ACC112 (cell line): ENCODE measurements at regions not wholly inside any gene's neighbourhood (a gene's known extent, or its start where the extent isn't known, plus 50 kb on each side); places are given as distances from the start of the nearest gene placed in this dataset.
"Not testable (repeated sequence)": the region's sequence is repeated elsewhere in the genome, so short reads cannot be mapped to it uniquely, and the experiment has no call there.

Source experiments
- H2AFZ ChIP-seq: fragments of 200-600 bp; sonication (generic); one replicate; pipeline ENCODE4 v1.6.0; 2017; ENCODE audit warnings: antibody characterized with exemption, low read length; ENCODE audit not compliant: unreplicated experiment
- H3K27ac ChIP-seq: fragments of 200-600 bp; sonication (generic); 2 replicates; pipeline ENCODE4 v1.5.1; 2014; ENCODE audit warnings: low read depth, mild to moderate bottlenecking, antibody characterized with exemption, low read length, moderate library complexity
- H3K27me3 ChIP-seq: fragments of 200-600 bp; sonication (generic); 2 replicates; pipeline ENCODE4 v1.6.1; 2014; ENCODE audit warnings: mild to moderate bottlenecking, antibody characterized with exemption, low read length, moderate library complexity, mixed read lengths; ENCODE audit not compliant: insufficient read depth
- H3K36me3 ChIP-seq: fragments of 200-600 bp; sonication (generic); 2 replicates; pipeline ENCODE4 v1.6.1; 2016; ENCODE audit warnings: mild to moderate bottlenecking, antibody characterized with exemption, low read length, moderate library complexity, mixed read lengths; ENCODE audit not compliant: insufficient read depth
- H3K4me1 ChIP-seq: fragments of 200-600 bp; sonication (generic); one replicate; pipeline ENCODE4 v1.6.1; 2016; ENCODE audit warnings: low read length, mixed read lengths; ENCODE audit not compliant: insufficient read depth, unreplicated experiment, control insufficient read depth
- H3K4me3 ChIP-seq: fragments of 200-600 bp; sonication (generic); 2 replicates; pipeline ENCODE4 v1.5.1; 2014; ENCODE audit warnings: mild to moderate bottlenecking, low read depth, low read length
- H3K79me2 ChIP-seq: fragments of 200-600 bp; sonication (generic); one replicate; pipeline ENCODE4 v1.6.0; 2016; ENCODE audit warnings: low read length; ENCODE audit not compliant: control insufficient read depth, unreplicated experiment, insufficient read depth

DNA sequence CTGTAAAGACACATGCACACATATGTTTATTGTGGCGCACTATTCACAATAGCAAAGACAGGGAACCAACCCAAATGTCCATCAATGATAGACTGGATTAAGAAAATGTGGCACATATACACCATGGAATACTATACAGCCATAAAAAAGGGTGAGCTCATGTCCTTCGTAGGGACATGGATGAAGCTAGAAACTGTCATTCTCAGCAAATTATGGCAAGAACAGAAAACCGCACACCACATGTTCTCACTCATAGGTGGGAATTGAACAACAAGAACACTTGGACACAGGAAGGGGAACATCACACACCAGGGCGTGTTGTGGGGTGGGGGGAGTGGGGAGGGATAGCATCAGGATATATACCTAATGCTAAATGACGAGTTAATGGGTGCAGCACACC is 304.9 kb upstream of the NRSN1 start:
- H2AFZ ChIP-seq, H3K4me1 ChIP-seq, H3K4me3 ChIP-seq, H3K27ac ChIP-seq, H3K27me3 ChIP-seq, H3K36me3 ChIP-seq, H3K79me2 ChIP-seq: not testable (repeated sequence)

GRCh38 chr6:23823421-23823820 is 302.6 kb upstream of the NRSN1 start:
- Histone ChIP-seq H3K4me3 (no peak overlapping the region), H2AFZ (no peak overlapping the region), H3K36me3 (no peaks in the 10 kb centered on the region), H3K4me1 (no peaks in the 10 kb centered on the region), H3K79me2 (no peaks in the 10 kb centered on the region), H3K27me3 (no peaks in the 10 kb centered on the region), H3K27ac (no peak overlapping the region)

DNA sequence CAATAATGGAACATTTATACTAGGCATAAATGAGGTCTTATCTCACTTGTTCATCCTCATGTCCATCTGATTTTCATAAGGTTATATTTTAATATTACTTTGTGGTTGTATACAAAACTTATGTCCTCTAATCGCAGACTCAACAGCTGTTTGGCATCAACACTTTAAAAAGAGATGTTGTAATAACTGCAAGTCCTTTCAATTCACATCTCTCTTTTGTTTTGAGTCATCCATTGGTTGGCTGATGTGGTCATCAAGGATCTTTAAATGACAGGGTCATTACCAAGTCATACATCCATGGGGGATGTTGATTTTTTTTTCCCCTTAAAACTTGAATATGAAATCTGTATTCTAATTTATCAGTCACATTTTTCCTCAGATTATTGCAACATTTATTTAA is 299.4 kb upstream of the NRSN1 start:
- Histone ChIP-seq H2AFZ (no peak overlapping the region), H3K27me3 (no peaks in the 10 kb centered on the region), H3K4me1 (no peaks in the 10 kb centered on the region), H3K79me2 (no peaks in the 10 kb centered on the region), H3K4me3 (no peak overlapping the region), H3K27ac (no peak overlapping the region), H3K36me3 (no peaks in the 10 kb centered on the region)

DNA sequence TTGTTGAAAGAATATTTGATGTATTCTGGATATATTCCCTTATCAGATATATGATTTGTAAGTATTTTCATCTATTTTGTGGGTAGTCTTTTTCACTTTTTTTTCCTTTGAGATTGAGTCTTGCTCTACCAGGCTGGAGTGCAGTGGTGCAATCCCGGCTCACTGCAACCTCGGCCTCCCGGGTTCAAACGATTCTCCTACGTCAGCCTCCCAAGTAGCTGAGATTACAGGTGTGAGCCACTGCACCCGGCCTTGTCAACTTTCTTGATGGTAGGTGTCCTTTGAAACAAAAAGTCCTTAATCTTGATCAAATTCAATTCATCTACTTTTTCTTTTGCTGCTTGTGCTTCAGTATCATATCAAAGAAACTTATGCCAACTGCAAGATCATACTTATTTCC is 297.2 kb upstream of the NRSN1 start:
- no peaks in the 10 kb centered on the region for H3K4me1 ChIP-seq
- no peak overlapping the region for H3K4me3 ChIP-seq
- H3K27me3 ChIP-seq: no peaks in the 10 kb centered on the region
- no peaks in the 10 kb centered on the region for H3K79me2 ChIP-seq
- no peak overlapping the region for H2AFZ ChIP-seq
- H3K36me3 ChIP-seq: no peaks in the 10 kb centered on the region
- H3K27ac ChIP-seq: no peak overlapping the region

DNA sequence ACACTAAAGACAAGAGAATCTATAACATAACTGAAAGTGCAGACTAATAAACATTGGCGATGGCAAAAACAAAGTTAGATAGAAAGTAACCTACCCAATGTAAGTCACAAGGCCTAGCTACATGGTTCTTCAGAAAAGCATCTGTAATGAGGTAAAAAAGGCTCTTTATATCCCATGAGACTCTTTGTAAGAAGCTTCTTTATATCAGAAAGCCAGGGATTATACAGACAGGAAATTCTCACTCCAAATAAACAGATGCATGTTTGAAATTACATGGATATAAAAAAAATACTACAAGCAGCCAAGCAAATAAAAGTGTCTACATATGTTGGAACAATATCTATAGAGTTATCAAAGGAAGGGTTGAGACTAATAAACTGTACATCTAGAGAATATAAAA is 284.9 kb upstream of the NRSN1 start:
- Histone ChIP-seq H3K4me1 (no peaks in the 10 kb centered on the region), H3K27me3 (no peaks in the 10 kb centered on the region), H3K36me3 (no peaks in the 10 kb centered on the region), H3K79me2 (no peaks in the 10 kb centered on the region), H3K27ac (no peak overlapping the region), H2AFZ (no peak overlapping the region), H3K4me3 (no peak overlapping the region)

- Histone ChIP-seq H3K4me1 (no peaks in the 10 kb centered on the region), H3K36me3 (no peaks in the 10 kb centered on the region), H3K4me3 (no peak overlapping the region), H2AFZ (no peak overlapping the region), H3K27me3 (no peaks in the 10 kb centered on the region), H3K79me2 (no peaks in the 10 kb centered on the region), H3K27ac (no peak overlapping the region)
Observed at GRCh38 chr6:23842760-23843159, 283.3 kb upstream of the NRSN1 start.

DNA sequence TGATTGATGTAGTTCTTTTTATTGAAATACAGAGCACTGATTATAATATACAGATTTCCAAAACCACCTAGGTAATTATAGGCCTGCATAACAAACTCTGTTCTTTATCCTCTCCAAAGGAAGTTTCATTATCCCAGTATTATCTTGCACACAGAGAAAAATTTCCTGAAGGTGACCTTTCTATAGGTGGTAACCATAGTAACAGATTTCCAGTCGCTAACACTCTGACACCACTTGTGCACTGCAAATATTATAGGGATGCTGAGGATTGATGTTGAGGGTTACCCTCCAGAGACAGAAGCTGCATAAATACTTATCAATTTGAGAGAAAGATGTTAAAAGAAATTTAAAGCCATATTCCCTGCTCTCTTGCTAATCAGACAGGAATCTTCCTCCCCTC is 274.5 kb upstream of the NRSN1 start:
- Histone ChIP-seq H3K4me1 (no peaks in the 10 kb centered on the region), H3K36me3 (no peaks in the 10 kb centered on the region), H3K4me3 (no peak overlapping the region), H3K27me3 (no peaks in the 10 kb centered on the region), H3K79me2 (no peaks in the 10 kb centered on the region), H2AFZ (no peak overlapping the region), H3K27ac (no peak overlapping the region)

GRCh38 chr6:23853566-23854133 is 272.4 kb upstream of the NRSN1 start:
- H3K27me3 ChIP-seq, H2AFZ ChIP-seq, H3K36me3 ChIP-seq, H3K79me2 ChIP-seq, H3K4me3 ChIP-seq, H3K4me1 ChIP-seq, H3K27ac ChIP-seq: not testable (repeated sequence)

GRCh38 chr6:23854154-23854553 is 271.9 kb upstream of the NRSN1 start:
- not testable (repeated sequence) for H3K4me1 ChIP-seq, H3K36me3 ChIP-seq, H3K27me3 ChIP-seq, H3K4me3 ChIP-seq, H2AFZ ChIP-seq, H3K27ac ChIP-seq, H3K79me2 ChIP-seq

DNA sequence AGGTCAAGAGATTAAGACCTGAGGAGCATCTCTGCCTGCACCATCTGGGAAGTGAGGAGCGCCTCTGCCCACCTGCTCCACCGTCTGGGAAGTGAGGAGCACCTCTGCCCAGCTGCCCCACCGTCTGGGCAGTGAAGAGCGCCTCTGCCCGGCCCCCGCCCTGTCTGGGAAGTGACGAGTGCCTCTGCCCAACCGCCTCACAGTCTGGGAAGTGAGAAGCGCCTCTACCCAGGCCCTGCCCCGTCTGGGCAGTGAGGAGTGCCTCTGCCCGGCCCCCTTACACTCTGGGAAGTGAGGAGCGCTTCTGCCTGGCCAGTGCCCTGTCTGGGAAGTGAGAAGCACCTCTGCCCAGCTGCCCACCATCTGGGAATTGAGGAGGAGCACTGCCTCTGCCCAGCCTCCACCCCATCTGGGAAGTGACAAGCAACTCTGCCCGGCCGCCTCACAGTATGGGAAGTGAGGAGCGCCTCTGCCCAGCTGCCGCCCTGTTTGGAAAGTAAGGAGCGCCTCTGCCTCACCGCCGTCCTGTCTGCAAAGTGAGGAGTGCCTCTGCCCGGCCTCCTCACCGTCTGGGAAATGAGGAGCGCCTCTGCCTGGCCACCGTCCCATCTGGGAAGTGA is 270.4 kb upstream of the NRSN1 start:
- H3K4me3 ChIP-seq: no peak overlapping the region
- H3K36me3 ChIP-seq: no peaks in the 10 kb centered on the region

GRCh38 chr6:23870496-23870895 is 255.5 kb upstream of the NRSN1 start:
- no peaks in the 10 kb centered on the region for H3K4me1 ChIP-seq
- no peaks in the 10 kb centered on the region for H3K79me2 ChIP-seq
- H2AFZ ChIP-seq: no peak overlapping the region
- H3K27ac ChIP-seq: no peak overlapping the region
- H3K4me3 ChIP-seq: no peak overlapping the region
- no peaks in the 10 kb centered on the region for H3K27me3 ChIP-seq
- no peaks in the 10 kb centered on the region for H3K36me3 ChIP-seq

More for the DNA sequence above, 270.4 kb upstream of the NRSN1 start:
- Histone ChIP-seq H3K79me2 (no peaks in the 10 kb centered on the region), H3K27me3 (no peaks in the 10 kb centered on the region), H3K4me1 (no peaks in the 10 kb centered on the region), H3K27ac (no peak overlapping the region), H2AFZ (no peak overlapping the region)
